SK-N-SH (cell line): ENCODE measurements at regions not wholly inside any gene's neighbourhood (a gene's known extent, or its start where the extent isn't known, plus 50 kb on each side); places are given as distances from the start of the nearest gene placed in this dataset.

Source experiments
- CTCF ChIA-PET: fragments of 300-600, 350-600 bp; formaldehyde crosslinking; extraction: SDS; loops from one replicate; lab custom pipeline; 2021; lab: Yijun Ruan, JAX
- POLR2A ChIA-PET: fragments of 350-600 bp; sonication (Branson Sonifier 250); formaldehyde crosslinking; extraction: SDS; loops from one replicate; lab custom pipeline; 2020; ENCODE audit warnings: antibody characterized with exemption, inconsistent platforms; lab: Yijun Ruan, JAX
- DNase-seq: peaks from one replicate; pipeline ENCODE4 v3.0.0; 2012
- H2AFZ ChIP-seq: fragments of 200-600 bp; sonication (generic); 2 replicates; pipeline ENCODE4 v1.8.1; 2016; ENCODE audit warnings: antibody characterized with exemption, mild to moderate bottlenecking, low read depth
- H3F3A ChIP-seq: fragments of 200-600 bp; sonication (generic); replicated peaks from 2 replicates; pipeline ENCODE3; 2016; ENCODE audit warnings: antibody characterized with exemption, mild to moderate bottlenecking; ENCODE audit not compliant: insufficient read depth
- H3K27ac ChIP-seq, 2 experiments: fragments of 200-500 bp in 1 of 2; fragments of 200-600 bp in 1 of 2; sonication (Bioruptor generic) in 1 of 2; sonication (generic), shearing (Covaris generic) in 1 of 2; 2 replicates each; pipeline versions ENCODE4 v1.5.1 to v1.6.1; 2014 to 2016; ENCODE audit warnings: low read depth in 2 of 2, inconsistent platforms in 1 of 2, low read length in 1 of 2, mild to moderate bottlenecking in 1 of 2, mixed read lengths in 1 of 2
- H3K27me3 ChIP-seq: fragments of 200-600 bp; sonication (generic), shearing (Covaris generic); 2 replicates; pipeline ENCODE4 v1.6.1; 2016; ENCODE audit warnings: mixed run types; ENCODE audit not compliant: insufficient read depth
- H3K36me3 ChIP-seq, 2 experiments: fragments of 200-500 bp in 1 of 2; fragments of 200-600 bp in 1 of 2; sonication (Bioruptor generic) in 1 of 2; sonication (generic) in 1 of 2; replicated peaks in 1 of 2; 2 replicates each; pipeline versions ENCODE3 to v1.5.1; 2014 to 2016; ENCODE audit warnings: low read length in 1 of 2, mild to moderate bottlenecking in 1 of 2; ENCODE audit not compliant: insufficient read depth in 2 of 2, control insufficient read depth in 1 of 2
- H3K4me1 ChIP-seq, 2 experiments: fragments of 200-500 bp in 1 of 2; fragments of 200-600 bp in 1 of 2; sonication (Bioruptor generic) in 1 of 2; sonication (generic), shearing (Covaris generic) in 1 of 2; 2 replicates each; pipeline versions ENCODE4 v1.5.1 to v1.6.1; 2014 to 2016; ENCODE audit warnings: low read depth in 1 of 2, low read length in 1 of 2, mixed run types in 1 of 2; ENCODE audit not compliant: insufficient read depth in 2 of 2, control insufficient read depth in 1 of 2
- H3K4me2 ChIP-seq: fragments of 200-600 bp; sonication (generic), shearing (Covaris generic); 2 replicates; pipeline ENCODE4 v1.6.1; 2017; ENCODE audit warnings: mixed run types
- H3K4me3 ChIP-seq, 2 experiments: fragments of 200-500 bp in 1 of 2; fragments of 200-600 bp in 1 of 2; sonication (Bioruptor generic) in 1 of 2; sonication (generic), shearing (Covaris generic) in 1 of 2; 2 replicates each; pipeline versions ENCODE4 v1.5.1 to v1.8.1; 2014 to 2016; ENCODE audit warnings: low read depth in 2 of 2, inconsistent platforms in 1 of 2, low read length in 1 of 2, mild to moderate bottlenecking in 1 of 2, mixed read lengths in 1 of 2, moderate library complexity in 1 of 2
- H3K79me2 ChIP-seq: fragments of 200-600 bp; sonication (generic); 2 replicates; pipeline ENCODE4 v1.8.1; 2017; ENCODE audit warnings: mild to moderate bottlenecking; ENCODE audit not compliant: insufficient read depth
- H3K9ac ChIP-seq: fragments of 200-600 bp; sonication (generic); 2 replicates; pipeline ENCODE4 v1.6.1; 2017; ENCODE audit warnings: mixed run types
- H3K9me2 ChIP-seq: fragments of 200-600 bp; sonication (generic); 2 replicates; pipeline ENCODE4 v1.6.1; 2017; ENCODE audit warnings: mixed run types
- H3K9me3 ChIP-seq: fragments of 200-600 bp; sonication (generic); 2 replicates; pipeline ENCODE4 v1.6.1; 2017; ENCODE audit warnings: mixed run types, mild to moderate bottlenecking, moderate library complexity
- H4K20me1 ChIP-seq: fragments of 200-600 bp; sonication (generic); 2 replicates; pipeline ENCODE4 v1.6.1; 2017; ENCODE audit warnings: mild to moderate bottlenecking, mixed run types; ENCODE audit not compliant: insufficient read depth
- CHD2 ChIP-seq: fragments of 150-350 bp; IDR thresholded peaks from 2 replicates; pipeline ENCODE4 v1.6.1; 2018; ENCODE audit warnings: low read length; ENCODE audit not compliant: partially characterized antibody
- FOXJ3 ChIP-seq: sonication (generic); formaldehyde crosslinking; IDR thresholded peaks from 2 replicates; pipeline ENCODE4 v1.5.1; 2020; ENCODE audit warnings: mild to moderate bottlenecking, missing genetic modification reagents
- FOXM1 ChIP-seq: IDR thresholded peaks from 2 replicates; pipeline ENCODE4 v1.4.0; 2012; ENCODE audit warnings: low read depth, mild to moderate bottlenecking
- PBX3 ChIP-seq: IDR thresholded peaks from 2 replicates; pipeline ENCODE4; 2012
- TAF1 ChIP-seq: IDR thresholded peaks from 2 replicates; pipeline ENCODE4 v1.6.1; 2012; ENCODE audit warnings: low read depth, mild to moderate bottlenecking, low read length, moderate library complexity, borderline replicate concordance
- WGBS: methylation state at CpG from one replicate; pipeline ENCODE4 v1.1.6; 2017; ENCODE audit warnings: low lambda C conversion rate; 5-methylcytosine and 5-hydroxymethylcytosine counted together
- TF ChIP-seq, protein P1 (sequence below): fragments of 150-350 bp; IDR thresholded peaks from 2 replicates; pipeline ENCODE4 v1.6.1; 2016; ENCODE audit warnings: mild to moderate bottlenecking, low read depth, low read length
- TF ChIP-seq, protein P2 (sequence below): IDR thresholded peaks from 2 replicates; pipeline ENCODE4 v1.4.0; 2012; ENCODE audit warnings: low read depth, borderline replicate concordance

- Histone ChIP-seq H3K36me3 (no peaks in the 10 kb centered on the region), H4K20me1 (no peaks in the 10 kb centered on the region)
- TF ChIP-seq CHD2 (no peak), FOXJ3 (CRISPR knock-in tag) (no peak), TAF1 (no peak), PBX3 (no peak)
- TF ChIP-seq, protein P1, sequence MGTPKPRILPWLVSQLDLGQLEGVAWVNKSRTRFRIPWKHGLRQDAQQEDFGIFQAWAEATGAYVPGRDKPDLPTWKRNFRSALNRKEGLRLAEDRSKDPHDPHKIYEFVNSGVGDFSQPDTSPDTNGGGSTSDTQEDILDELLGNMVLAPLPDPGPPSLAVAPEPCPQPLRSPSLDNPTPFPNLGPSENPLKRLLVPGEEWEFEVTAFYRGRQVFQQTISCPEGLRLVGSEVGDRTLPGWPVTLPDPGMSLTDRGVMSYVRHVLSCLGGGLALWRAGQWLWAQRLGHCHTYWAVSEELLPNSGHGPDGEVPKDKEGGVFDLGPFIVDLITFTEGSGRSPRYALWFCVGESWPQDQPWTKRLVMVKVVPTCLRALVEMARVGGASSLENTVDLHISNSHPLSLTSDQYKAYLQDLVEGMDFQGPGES = no peak
- TF ChIP-seq, all 33 proteins: peak for 0
- no peak overlapping the region for H2AFZ ChIP-seq
- no peaks in the 10 kb centered on the region for H3K9me3 ChIP-seq
- H3K79me2 ChIP-seq = no peaks in the 10 kb centered on the region
- H3K4me2 ChIP-seq = no peak overlapping the region
- WGBS = 56% methylated on average over 3 of the region's 3 CpGs
- H3F3A ChIP-seq = no peaks in the 10 kb centered on the region
- no peaks in the 10 kb centered on the region for H3K9me2 ChIP-seq
- no peak for DNase-seq
- no peak overlapping the region for H3K9ac ChIP-seq
- POLR2A ChIA-PET = no interaction called here
- no peak overlapping the region for H3K27ac ChIP-seq
- H3K27me3 ChIP-seq = no peaks in the 10 kb centered on the region
- no peak overlapping the region for H3K4me3 ChIP-seq
- H3K4me1 ChIP-seq = no peaks in the 10 kb centered on the region; a peak in 1 of 4 replicates
- CTCF ChIA-PET = no interaction called here
Measured at GRCh38 chr12:90008277-90008676, 299.6 kb upstream of the ATP2B1 start.

GRCh38 chr12:90004319-90005074 lies 295.9 kb upstream of the ATP2B1 start:
- ChIA-PET POLR2A (no interaction called here), CTCF (interaction anchor here (1.1 kb wide), 1 partner anchor 8 kb away, joined by 3 read pairs; no protein-coding TSS in a partner anchor)
- no peak overlapping the region for H3K4me3 ChIP-seq
- no peaks in the 10 kb centered on the region for H3K36me3 ChIP-seq
- no peak overlapping the region for H2AFZ ChIP-seq
- DNase-seq = no peak
- no peak overlapping the region for H3K4me2 ChIP-seq
- WGBS = 84% methylated on average over 5 of the region's 5 CpGs
- peaks cover 4% of the 10 kb centered on the region for H3F3A ChIP-seq
- H3K9me3 ChIP-seq = no peaks in the 10 kb centered on the region
- no peaks in the 10 kb centered on the region for H3K9me2 ChIP-seq
- TF ChIP-seq, protein P2, sequence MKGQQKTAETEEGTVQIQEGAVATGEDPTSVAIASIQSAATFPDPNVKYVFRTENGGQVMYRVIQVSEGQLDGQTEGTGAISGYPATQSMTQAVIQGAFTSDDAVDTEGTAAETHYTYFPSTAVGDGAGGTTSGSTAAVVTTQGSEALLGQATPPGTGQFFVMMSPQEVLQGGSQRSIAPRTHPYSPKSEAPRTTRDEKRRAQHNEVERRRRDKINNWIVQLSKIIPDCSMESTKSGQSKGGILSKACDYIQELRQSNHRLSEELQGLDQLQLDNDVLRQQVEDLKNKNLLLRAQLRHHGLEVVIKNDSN = no peak
- no peak for TF ChIP-seq FOXM1
- no peaks in the 10 kb centered on the region for H3K79me2 ChIP-seq
- no peak overlapping the region for H3K9ac ChIP-seq
- no peaks in the 10 kb centered on the region for H4K20me1 ChIP-seq
- no peaks in the 10 kb centered on the region for H3K27me3 ChIP-seq
- no peak overlapping the region for H3K27ac ChIP-seq
- no peaks in the 10 kb centered on the region; a peak in 2 of 4 replicates for H3K4me1 ChIP-seq
